Choroid plexus epithelial cell (primary cell): ENCODE measurements at regions not wholly inside any gene's neighbourhood (a gene's known extent, or its start where the extent isn't known, plus 50 kb on each side); places are given as distances from the start of the nearest gene placed in this dataset.

ENCODE experiments used
- DNase-seq: peaks from one replicate; pipeline ENCODE4 v3.0.0-alpha.2; 2010; ENCODE audit warnings: low read depth
- H3K4me3 ChIP-seq: 2 replicates; pipeline ENCODE4 v1.5.1; 2011; ENCODE audit warnings: low read depth, mild to moderate bottlenecking, control low read depth, low read length, moderate library complexity
- TF ChIP-seq, protein P1 (sequence below): conservative IDR thresholded peaks from 2 replicates; pipeline ENCODE4 v1.5.1; 2011; ENCODE audit warnings: low read depth, mild to moderate bottlenecking, control low read depth, inconsistent platforms, low read length, moderate library complexity

DNA sequence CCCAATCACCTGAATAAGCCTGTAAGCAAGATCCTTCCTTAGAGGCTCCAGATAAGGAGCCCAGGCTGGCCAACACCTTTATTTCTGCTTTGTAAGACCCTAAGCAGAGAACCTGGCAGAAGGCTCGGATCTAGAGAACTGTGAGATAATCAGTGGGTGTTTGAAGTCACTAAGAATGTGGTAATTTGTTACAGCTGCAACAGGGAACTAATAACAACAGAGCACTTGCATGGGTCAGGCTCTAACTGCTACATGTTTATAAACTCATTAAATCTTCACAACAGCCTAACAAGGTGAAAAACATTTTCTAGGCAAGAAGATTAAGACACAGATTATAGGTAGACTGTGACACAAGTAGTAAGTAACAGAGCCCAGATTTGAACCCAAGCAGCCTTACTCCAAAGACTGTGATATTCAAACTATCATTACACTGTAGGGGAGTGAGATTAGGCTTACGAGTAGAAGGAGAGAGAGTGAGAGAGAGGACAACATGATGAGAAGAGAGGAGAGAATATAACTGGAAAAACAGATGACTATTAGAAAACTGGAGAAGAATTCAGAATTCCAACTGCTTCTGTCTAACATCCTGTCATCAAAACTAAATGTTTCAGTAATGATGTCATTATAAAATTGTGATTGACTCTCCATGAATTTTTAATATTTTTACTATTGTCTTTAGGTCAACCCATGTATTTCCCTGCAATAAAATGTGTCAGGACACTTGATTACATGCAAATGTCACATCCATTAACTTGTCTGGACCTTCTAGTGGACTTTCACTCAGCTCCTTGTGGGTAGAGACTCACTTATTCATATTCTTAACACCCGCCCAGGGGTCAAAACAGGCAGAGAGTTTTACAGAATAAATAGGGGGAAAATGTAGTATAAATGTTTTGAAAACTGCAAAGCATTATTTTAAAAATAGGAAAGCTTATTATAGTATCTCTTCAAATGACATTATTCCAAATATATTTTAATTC, 290.9 kb upstream of the RGMB start:
- no peak overlapping the region for H3K4me3 ChIP-seq
- DNase-seq: no peak
- TF ChIP-seq, protein P1, sequence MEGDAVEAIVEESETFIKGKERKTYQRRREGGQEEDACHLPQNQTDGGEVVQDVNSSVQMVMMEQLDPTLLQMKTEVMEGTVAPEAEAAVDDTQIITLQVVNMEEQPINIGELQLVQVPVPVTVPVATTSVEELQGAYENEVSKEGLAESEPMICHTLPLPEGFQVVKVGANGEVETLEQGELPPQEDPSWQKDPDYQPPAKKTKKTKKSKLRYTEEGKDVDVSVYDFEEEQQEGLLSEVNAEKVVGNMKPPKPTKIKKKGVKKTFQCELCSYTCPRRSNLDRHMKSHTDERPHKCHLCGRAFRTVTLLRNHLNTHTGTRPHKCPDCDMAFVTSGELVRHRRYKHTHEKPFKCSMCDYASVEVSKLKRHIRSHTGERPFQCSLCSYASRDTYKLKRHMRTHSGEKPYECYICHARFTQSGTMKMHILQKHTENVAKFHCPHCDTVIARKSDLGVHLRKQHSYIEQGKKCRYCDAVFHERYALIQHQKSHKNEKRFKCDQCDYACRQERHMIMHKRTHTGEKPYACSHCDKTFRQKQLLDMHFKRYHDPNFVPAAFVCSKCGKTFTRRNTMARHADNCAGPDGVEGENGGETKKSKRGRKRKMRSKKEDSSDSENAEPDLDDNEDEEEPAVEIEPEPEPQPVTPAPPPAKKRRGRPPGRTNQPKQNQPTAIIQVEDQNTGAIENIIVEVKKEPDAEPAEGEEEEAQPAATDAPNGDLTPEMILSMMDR: no peak

DNA sequence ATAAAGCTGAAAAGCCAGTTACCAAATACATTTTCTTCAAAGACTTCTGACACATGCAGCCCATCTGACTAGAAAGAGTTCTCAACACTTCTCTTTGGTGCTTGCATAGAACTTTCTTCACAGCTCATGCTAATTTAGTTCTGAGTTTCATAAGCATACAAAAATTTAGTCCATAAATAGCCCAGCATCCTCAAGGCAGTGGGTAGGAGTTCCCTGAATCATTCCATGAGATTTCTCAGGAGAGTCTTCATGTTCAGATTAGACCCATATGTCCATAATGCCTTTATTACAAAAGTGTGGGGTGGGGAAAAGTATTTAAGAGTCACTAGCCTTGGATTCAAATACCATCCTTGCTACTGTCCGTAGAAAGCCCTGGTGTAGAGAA, 290.2 kb upstream of the RGMB start:
- peak; percentile 30 for DNase-seq
- no peak overlapping the region for H3K4me3 ChIP-seq
- TF ChIP-seq, protein P1: no peak

DNA sequence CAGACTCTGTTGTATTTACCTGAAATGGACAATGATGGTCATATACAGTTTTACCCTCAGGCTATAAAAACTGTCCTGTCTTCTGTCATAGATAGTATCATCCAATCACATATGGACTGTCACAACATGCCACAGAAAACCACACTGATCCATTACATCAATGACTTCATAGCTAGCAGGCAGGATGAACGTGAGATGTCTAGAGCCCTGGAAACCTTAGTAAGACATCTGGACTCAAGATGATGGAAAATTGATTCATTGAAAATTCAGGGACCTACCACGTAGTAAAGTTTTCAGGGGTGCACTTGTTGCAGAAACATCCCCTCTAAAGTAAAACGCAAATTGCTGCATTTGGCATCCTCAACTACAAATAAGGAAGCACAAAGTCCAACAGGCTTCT, 284.4 kb upstream of the RGMB start:
- TF ChIP-seq, protein P1: no peak
- H3K4me3 ChIP-seq: no peak overlapping the region
- DNase-seq: no peak

DNA sequence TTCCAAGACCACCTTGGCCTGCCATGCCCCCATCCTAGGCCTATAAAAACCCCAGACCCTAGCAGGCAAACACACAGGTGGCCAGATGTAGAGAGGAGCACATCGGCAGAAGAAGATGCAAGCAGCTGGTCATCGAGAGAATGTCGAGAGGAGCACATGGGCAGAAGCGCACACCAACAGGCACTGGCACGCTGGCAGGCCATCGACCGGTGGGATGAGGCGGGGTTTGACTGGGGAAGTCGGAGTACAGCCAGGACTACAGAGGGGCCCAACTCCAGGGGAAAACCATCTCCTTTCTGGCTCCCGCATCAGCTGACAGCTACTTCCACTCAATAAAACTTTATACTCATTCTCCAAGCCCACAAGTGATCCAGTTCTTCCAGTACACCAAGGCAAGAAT, 283.1 kb upstream of the RGMB start:
- no peak overlapping the region for H3K4me3 ChIP-seq
- no peak for DNase-seq
- TF ChIP-seq, protein P1: no peak

DNA sequence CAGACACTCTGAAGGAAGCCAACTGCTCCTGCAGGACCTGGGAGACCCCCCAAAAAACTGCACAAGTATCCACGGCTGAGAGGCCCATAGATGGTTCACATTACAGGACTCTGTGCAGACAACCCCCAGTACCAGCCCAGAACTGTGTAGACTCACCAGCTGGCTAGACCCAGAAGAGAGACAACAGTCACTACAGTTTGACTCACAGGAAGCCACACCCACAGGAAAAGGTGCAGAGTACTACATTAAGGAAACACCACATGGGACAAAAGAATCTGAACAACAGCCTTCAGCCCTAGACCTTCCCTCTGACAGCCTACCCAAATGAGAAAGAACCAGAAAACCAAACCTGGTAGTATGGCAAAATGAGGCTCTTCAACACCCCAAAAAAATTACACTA, 281.2 kb upstream of the RGMB start:
- no peak overlapping the region for H3K4me3 ChIP-seq
- DNase-seq: no peak
- TF ChIP-seq, protein P1: no peak

DNA sequence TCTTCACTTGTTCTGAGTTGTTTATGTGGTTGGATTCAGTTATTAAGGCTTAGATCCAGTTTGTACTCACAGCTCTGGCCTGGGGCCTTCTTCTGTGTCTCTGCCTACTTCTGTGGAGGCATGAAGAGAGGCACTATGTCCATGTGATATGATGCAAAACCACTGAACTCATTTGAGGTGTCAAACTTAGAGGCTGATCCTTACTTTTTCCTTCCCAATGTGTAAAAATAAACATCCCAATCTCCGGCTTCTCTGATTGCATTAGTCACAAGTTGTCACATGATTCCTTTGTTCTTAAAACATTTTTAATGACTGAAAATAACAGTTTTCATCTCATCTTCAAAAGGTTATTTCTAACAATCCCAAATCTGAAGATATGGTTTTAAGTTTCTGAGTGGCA, 276.0 kb upstream of the RGMB start:
- H3K4me3 ChIP-seq: no peak overlapping the region
- TF ChIP-seq, protein P1: no peak
- DNase-seq: no peak

DNA sequence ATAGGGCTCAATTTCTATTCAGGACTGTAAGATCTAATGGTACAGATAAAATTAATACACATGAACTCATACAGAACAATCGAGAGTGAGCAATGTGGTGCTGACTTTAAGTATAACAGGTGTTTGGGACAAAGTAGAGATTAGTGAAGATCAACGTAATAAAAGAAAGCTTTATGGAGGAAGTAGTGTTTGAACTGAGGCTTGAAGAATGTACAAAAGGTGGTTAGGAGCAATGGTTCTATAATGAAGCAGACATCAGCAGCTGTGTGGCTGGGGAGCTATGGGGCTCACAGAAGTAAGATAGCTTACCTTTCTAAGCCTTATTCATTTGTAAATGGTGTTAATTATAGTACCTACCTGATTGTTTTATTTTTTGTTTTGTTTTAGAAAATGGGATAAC, 275.4 kb upstream of the RGMB start:
- H3K4me3 ChIP-seq: no peak overlapping the region
- no peak for DNase-seq
- TF ChIP-seq, protein P1: no peak
